ENCODE measurements at regions not wholly inside any gene's neighbourhood (a gene's known extent, or its start where the extent isn't known, plus 50 kb on each side); places are given as distances from the start of the nearest gene placed in this dataset.

DNA sequence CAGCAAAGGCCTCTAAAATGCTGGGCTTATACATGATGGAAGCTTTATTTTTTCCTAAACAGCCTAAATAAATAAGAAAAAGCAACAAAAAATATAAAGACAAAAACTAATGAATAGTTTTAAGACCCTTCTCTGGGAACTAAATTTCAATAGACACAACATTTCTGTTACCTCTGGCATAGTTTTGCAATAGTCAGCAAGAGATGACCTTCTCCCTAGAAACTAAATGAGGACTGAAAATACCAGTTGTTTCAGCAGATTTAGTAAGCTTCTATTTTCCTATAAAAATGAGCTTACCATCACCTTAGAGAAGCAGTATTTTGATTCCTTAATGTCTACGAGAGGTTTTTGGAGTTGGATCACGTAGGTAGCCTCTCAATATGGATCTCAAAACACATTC is 471.4 kb upstream of the NRP1 start:
- intact Hi-C loops (cut with micrococcal nuclease): no loop called here
- Mint-ChIP-seq H3K36me3 (ENCODE audit: low read depth) (no peaks in the 10 kb centered on the region), H3K4me3 (no peak overlapping the region), H3K27ac (no peak overlapping the region), H3K4me1 (ENCODE audit: low read depth) (no peaks in the 10 kb centered on the region), H3K27me3 (ENCODE audit: insufficient read depth) (no peaks in the 10 kb centered on the region), H3K9me3 (peaks cover 2% of the 10 kb centered on the region)
- no peak for DNase-seq (ENCODE audit: low spot score)

DNA sequence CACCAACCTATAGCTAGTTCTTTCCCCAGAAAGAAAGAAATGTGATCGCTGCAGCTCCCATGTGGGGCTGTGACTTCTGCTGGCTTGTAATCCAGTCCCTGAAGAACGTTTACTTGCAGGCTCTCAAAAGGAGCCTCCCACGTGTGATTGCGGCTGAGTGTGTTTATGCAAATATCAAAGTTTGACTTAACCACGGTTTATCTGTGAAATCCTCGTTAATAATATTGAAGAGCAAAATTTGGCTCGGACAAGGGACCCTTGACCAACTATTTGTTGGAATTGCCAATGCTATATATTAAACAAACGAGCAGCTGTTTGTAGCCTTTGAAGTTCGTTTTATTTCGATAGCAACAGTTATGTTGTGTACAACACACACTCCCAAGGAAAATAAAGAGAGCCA is 470.1 kb upstream of the NRP1 start:
- Mint-ChIP-seq H3K9me3 (peaks cover 2% of the 10 kb centered on the region), H3K4me3 (no peak overlapping the region), H3K36me3 (ENCODE audit: low read depth) (no peaks in the 10 kb centered on the region), H3K27ac (no peak overlapping the region), H3K4me1 (ENCODE audit: low read depth) (no peaks in the 10 kb centered on the region), H3K27me3 (ENCODE audit: insufficient read depth) (no peaks in the 10 kb centered on the region)
- intact Hi-C loops (cut with micrococcal nuclease): no loop called here
- DNase-seq (ENCODE audit: low spot score): no peak

DNA sequence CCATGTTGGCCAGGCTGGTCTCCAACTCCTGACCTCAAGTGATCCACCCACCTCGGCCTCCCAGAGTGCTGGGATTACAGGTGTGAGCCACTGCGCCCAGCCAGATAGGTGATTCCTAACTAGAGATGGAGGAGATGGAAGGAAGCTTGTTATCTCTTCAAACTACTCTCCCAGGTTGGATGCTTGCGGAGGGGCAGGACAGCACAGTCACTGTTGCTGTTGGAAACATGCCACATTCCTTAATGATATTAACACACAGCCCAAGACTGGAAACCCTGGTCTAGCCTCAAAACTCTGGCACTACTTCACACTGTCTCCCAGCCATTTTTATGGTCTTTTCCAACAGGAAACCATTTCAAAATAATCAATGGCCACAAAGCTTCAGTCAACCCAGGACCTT is 468.8 kb upstream of the NRP1 start:
- H3K36me3 Mint-ChIP-seq (ENCODE audit: low read depth): no peaks in the 10 kb centered on the region
- no peaks in the 10 kb centered on the region for H3K4me1 Mint-ChIP-seq (ENCODE audit: low read depth)
- no peaks in the 10 kb centered on the region for H3K27me3 Mint-ChIP-seq (ENCODE audit: insufficient read depth)
- no peak for DNase-seq (ENCODE audit: low spot score)
- H3K27ac Mint-ChIP-seq: no peak overlapping the region
- no peak overlapping the region for H3K4me3 Mint-ChIP-seq
- peaks cover 2% of the 10 kb centered on the region for H3K9me3 Mint-ChIP-seq
- intact Hi-C loops (cut with micrococcal nuclease): no loop called here

DNA sequence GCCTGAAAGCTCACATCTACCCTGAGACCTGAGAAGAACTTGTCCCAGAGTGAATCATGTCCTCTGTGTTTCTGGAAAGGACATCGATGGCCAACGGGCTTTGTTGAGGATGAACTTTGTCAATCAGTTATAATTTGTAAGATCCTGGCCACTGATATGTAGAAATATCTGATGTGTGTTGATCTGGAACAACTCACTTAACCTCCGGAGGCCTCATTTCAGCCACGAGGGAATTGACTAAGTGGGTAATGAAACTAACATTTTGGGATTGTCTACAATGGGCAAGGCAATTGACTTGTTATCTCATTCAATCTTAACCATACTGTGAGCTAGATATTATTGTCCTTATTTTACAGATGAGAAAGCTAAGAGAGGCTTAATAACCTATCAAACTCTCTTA is 468.1 kb upstream of the NRP1 start:
- Mint-ChIP-seq H3K9me3 (peaks cover 2% of the 10 kb centered on the region), H3K27ac (no peak overlapping the region), H3K4me1 (ENCODE audit: low read depth) (no peaks in the 10 kb centered on the region), H3K36me3 (ENCODE audit: low read depth) (no peaks in the 10 kb centered on the region), H3K4me3 (no peak overlapping the region), H3K27me3 (ENCODE audit: insufficient read depth) (no peaks in the 10 kb centered on the region)
- intact Hi-C loops (cut with micrococcal nuclease): no loop called here
- no peak for DNase-seq (ENCODE audit: low spot score)

DNA sequence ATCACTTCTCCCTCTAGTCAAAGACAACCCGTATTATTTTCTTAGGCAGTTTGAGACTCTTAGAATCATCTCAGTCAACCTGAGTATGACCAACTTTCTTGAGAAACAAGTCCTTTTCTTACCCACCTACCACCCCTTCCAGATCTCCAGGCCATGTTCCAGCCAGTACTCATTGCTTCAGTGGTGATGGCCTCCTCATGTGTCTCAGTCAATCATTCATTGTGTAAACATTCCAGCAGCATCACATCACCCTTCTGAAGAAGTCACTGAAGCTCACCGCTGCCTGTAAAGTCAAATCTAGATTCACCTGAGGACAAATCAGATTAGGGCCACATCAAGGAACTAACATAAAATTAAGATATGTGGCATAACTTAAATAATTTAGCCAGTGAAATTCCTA is 467.2 kb upstream of the NRP1 start:
- intact Hi-C loops (cut with micrococcal nuclease): no loop called here
- Mint-ChIP-seq H3K4me1 (ENCODE audit: low read depth) (no peaks in the 10 kb centered on the region), H3K9me3 (peaks cover 2% of the 10 kb centered on the region), H3K36me3 (ENCODE audit: low read depth) (no peaks in the 10 kb centered on the region), H3K27me3 (ENCODE audit: insufficient read depth) (no peaks in the 10 kb centered on the region), H3K4me3 (no peak overlapping the region), H3K27ac (no peak overlapping the region)
- no peak for DNase-seq (ENCODE audit: low spot score)

DNA sequence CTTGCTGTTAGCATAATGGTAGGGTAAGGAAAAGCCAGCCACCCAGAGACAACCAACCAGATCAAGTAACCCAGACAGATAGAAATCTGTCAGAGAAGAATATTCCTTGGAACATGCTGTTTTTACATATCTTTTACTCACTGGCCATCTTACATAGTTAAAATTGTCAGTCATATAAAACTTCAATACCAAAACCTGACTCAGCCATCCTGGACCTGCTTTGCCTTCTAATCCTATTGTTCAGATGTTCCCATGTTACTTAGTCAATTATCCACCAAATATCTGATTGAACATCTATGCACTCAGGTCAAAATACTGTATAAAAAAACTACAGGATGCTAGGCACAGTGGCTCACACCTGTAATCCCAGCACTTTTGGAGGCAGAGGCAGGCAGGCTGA is 466.5 kb upstream of the NRP1 start:
- intact Hi-C loops (cut with micrococcal nuclease): no loop called here
- Mint-ChIP-seq H3K27ac (no peak overlapping the region), H3K4me3 (no peak overlapping the region)

DNA sequence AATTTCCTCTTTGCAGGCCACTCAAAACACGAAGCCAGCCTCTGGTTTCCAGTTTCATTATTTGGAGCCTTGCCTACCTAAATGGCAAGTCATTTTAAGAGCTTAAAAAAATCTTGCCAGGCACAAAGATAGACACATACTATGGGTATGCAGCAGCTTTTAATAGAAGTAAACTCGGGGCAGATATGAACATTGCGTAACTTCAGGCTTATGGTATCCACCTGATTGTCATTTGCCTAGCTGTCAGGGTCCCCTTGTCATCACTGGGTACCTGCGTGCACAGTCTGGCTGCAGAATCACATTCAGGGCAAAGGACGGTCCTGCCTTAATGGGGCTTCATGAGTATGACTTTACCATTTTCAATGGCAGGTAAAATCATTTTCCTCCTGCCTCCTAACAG is 466.1 kb upstream of the NRP1 start:
- intact Hi-C loops (cut with micrococcal nuclease): no loop called here
- DNase-seq (ENCODE audit: low spot score): no peak
- H3K4me3 Mint-ChIP-seq: no peak overlapping the region
- no peaks in the 10 kb centered on the region for H3K4me1 Mint-ChIP-seq (ENCODE audit: low read depth)
- no peaks in the 10 kb centered on the region for H3K36me3 Mint-ChIP-seq (ENCODE audit: low read depth)
- H3K27me3 Mint-ChIP-seq (ENCODE audit: insufficient read depth): no peaks in the 10 kb centered on the region
- no peak overlapping the region for H3K27ac Mint-ChIP-seq
- peaks cover 2% of the 10 kb centered on the region for H3K9me3 Mint-ChIP-seq

More for the DNA sequence above, 466.5 kb upstream of the NRP1 start:
- DNase-seq (ENCODE audit: low spot score): no peak
- Mint-ChIP-seq H3K27me3 (ENCODE audit: insufficient read depth) (no peaks in the 10 kb centered on the region), H3K9me3 (peaks cover 2% of the 10 kb centered on the region), H3K36me3 (ENCODE audit: low read depth) (no peaks in the 10 kb centered on the region), H3K4me1 (ENCODE audit: low read depth) (no peaks in the 10 kb centered on the region)

DNA sequence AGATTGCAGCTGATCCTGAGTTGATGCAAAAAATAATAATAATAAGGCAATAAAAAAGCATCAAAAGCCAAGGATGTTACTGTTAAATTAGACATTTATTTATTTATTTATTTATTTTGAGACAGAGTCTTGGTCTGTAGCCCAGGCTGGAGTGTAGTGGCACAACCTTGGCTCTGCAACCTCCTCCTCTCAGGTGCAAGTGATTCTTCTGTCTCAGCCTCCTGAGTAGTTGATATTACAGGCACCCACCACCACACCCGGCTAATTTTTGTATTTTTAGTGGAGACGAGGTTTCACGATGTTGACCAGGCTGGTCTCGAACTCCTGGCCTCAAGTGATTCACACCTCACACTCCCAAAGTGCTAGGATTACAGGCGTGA is 465.5 kb upstream of the NRP1 start:
- intact Hi-C loops (cut with micrococcal nuclease): no loop called here
- no peaks in the 10 kb centered on the region for H3K4me1 Mint-ChIP-seq (ENCODE audit: low read depth)
- H3K4me3 Mint-ChIP-seq: no peak overlapping the region
- no peaks in the 10 kb centered on the region for H3K27me3 Mint-ChIP-seq (ENCODE audit: insufficient read depth)
- H3K36me3 Mint-ChIP-seq (ENCODE audit: low read depth): no peaks in the 10 kb centered on the region
- DNase-seq (ENCODE audit: low spot score): no peak
- H3K27ac Mint-ChIP-seq: no peak overlapping the region
- peaks cover 2% of the 10 kb centered on the region for H3K9me3 Mint-ChIP-seq

DNA sequence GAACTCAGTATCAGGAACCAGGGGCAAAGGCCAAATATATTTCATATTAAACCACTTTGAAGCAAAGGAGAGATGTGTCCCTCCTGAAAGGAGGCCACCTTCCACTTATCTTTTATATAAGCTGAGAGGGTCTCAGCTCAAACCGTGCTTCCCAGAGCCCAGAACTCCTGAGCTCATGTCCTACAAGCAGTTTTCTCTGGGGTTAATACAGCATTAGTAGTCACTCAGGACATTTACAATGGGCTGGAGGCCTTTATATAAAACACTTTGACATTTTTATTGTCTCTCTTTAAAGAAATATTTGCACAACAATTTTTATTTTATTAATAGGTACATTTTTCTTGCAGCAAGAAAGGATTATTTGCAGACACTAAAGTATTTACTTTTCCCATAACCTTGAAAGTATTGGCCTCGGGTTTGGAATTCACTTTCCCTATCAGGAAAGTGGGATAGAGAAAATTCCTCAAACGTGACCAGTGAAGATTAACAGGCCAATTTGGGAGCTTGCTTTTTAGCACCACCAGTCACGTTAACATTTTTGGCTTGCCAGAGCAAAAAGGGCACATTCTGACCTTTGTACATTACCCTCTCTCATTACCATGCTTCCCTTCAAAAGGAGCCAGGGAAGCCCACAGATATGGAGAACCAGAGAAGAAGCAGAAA is 464.9 kb upstream of the NRP1 start:
- H3K27me3 Mint-ChIP-seq (ENCODE audit: insufficient read depth): no peaks in the 10 kb centered on the region
- no peak for DNase-seq (ENCODE audit: low spot score)
- H3K27ac Mint-ChIP-seq: no peak overlapping the region
- peaks cover 2% of the 10 kb centered on the region for H3K9me3 Mint-ChIP-seq
- no peaks in the 10 kb centered on the region for H3K4me1 Mint-ChIP-seq (ENCODE audit: low read depth)
- intact Hi-C loops (cut with micrococcal nuclease): no loop called here
- H3K4me3 Mint-ChIP-seq: no peak overlapping the region
- H3K36me3 Mint-ChIP-seq (ENCODE audit: low read depth): no peaks in the 10 kb centered on the region

DNA sequence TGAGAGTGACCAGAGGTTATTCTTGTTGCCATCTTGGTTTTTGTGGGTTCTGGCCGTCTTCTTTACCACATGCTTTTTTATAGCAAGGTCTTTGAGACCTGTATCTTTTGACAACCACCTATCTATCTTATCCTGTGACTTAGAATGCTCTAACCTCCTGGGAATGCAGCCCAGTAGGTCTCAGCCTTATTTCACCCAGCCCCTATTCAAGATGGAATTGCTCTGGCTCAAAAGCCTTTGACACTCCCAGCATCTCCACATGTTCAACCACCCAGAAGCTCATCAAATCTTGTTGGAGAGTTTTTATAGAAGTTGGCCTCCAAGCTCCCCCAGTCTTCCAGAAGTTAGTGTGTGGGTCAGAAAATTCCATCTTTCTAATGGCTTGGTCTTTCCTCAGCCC is 464.3 kb upstream of the NRP1 start:
- Mint-ChIP-seq H3K27me3 (ENCODE audit: insufficient read depth) (no peaks in the 10 kb centered on the region), H3K4me3 (no peak overlapping the region), H3K27ac (no peak overlapping the region), H3K36me3 (ENCODE audit: low read depth) (no peaks in the 10 kb centered on the region), H3K9me3 (peaks cover 2% of the 10 kb centered on the region), H3K4me1 (ENCODE audit: low read depth) (no peaks in the 10 kb centered on the region)
- DNase-seq (ENCODE audit: low spot score): no peak
- intact Hi-C loops (cut with micrococcal nuclease): no loop called here

DNA sequence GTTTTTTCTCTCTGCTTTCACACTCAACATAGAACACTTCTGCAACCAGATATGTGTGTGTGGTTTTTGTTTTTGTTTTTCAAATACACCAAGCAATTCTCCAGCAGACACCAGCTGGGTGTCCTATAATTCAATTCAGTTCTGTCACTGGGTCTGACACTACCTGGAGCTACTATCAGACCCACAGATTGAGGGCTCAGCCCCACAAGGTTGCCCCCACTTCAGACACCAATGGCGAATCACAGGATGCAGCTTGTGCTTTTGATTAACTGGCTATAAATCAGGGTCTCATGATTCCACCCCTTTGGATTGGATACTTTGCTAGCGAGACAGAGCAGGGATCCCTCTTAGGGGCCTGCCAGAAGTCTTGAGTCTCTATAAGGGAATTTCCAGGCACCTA is 462.2 kb upstream of the NRP1 start:
- no peaks in the 10 kb centered on the region for H3K27me3 Mint-ChIP-seq (ENCODE audit: insufficient read depth)
- no peak overlapping the region for H3K4me3 Mint-ChIP-seq
- H3K9me3 Mint-ChIP-seq: peaks cover 2% of the 10 kb centered on the region
- H3K27ac Mint-ChIP-seq: no peak overlapping the region
- H3K36me3 Mint-ChIP-seq (ENCODE audit: low read depth): no peaks in the 10 kb centered on the region
- intact Hi-C loops (cut with micrococcal nuclease): no loop called here
- DNase-seq (ENCODE audit: low spot score): no peak
- no peaks in the 10 kb centered on the region for H3K4me1 Mint-ChIP-seq (ENCODE audit: low read depth)

DNA sequence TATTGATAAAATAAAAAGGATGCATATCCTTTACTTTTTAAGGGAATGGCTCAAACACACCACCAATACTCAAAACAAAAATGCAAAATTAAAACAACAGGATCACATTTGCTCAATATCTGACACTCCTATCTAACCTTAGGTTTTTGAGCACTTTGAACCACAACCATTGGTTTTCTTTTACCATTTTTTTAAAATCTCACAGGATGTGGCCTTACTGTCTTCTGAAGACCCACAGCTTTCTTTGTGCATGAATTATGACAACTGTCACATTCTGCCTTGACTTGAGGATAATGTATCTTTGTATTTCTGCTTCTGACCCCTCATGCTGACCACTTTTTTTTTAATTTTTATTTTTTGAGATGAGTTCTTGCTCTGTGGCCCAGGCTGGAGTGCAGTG is 461.1 kb upstream of the NRP1 start:
- Mint-ChIP-seq H3K4me3 (no peak overlapping the region), H3K4me1 (ENCODE audit: low read depth) (no peaks in the 10 kb centered on the region), H3K27ac (no peak overlapping the region), H3K9me3 (no peaks in the 10 kb centered on the region), H3K36me3 (ENCODE audit: low read depth) (no peaks in the 10 kb centered on the region), H3K27me3 (ENCODE audit: insufficient read depth) (no peaks in the 10 kb centered on the region)
- DNase-seq (ENCODE audit: low spot score): no peak
- intact Hi-C loops (cut with micrococcal nuclease): no loop called here

DNA sequence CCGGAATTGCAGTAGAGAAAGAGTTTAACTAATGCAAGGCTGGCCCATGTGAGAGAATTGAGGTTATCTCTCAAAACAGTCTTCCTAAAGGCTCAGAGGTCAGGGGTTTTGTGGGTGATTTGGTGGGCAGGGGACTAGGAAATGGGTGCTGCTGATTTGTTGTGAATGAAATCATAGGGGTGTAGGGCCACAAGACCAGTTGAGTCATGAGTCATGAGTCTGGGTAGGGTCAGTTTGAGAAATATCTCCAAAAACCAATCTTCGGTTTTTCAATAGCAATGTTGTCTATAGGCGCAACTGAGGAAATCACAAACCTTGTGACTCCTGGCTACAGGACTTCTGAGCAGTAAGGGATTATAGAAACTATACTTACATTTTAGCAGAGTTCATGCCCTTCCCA is 460.0 kb upstream of the NRP1 start:
- Mint-ChIP-seq H3K4me1 (ENCODE audit: low read depth) (no peaks in the 10 kb centered on the region), H3K27me3 (ENCODE audit: insufficient read depth) (no peaks in the 10 kb centered on the region), H3K4me3 (no peak overlapping the region), H3K27ac (no peak overlapping the region), H3K36me3 (ENCODE audit: low read depth) (no peaks in the 10 kb centered on the region), H3K9me3 (no peaks in the 10 kb centered on the region)
- no peak for DNase-seq (ENCODE audit: low spot score)
- intact Hi-C loops (cut with micrococcal nuclease): no loop called here

DNA sequence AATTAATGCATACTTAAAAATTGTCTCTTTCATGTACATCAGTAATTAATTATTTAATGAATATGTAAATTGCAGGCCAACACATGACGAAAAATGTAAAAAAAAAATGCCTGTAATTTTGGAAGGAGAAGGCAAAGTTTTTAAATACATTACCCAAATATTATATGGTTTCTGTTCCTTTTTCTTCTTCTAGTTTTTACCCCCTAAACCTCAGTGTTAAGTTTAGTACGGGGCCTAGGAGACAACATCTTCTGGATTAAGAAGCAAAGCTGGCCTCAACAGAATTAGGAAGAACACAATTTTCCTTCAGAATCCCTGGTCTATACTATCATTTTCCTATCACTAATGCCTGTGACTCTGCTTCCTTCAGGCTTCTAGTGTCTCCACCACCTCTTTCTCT is 459.3 kb upstream of the NRP1 start:
- Mint-ChIP-seq H3K27me3 (ENCODE audit: insufficient read depth) (no peaks in the 10 kb centered on the region), H3K36me3 (ENCODE audit: low read depth) (no peaks in the 10 kb centered on the region), H3K27ac (no peak overlapping the region), H3K4me1 (ENCODE audit: low read depth) (no peaks in the 10 kb centered on the region), H3K9me3 (no peaks in the 10 kb centered on the region), H3K4me3 (no peak overlapping the region)
- intact Hi-C loops (cut with micrococcal nuclease): no loop called here
- DNase-seq (ENCODE audit: low spot score): no peak

All from activated T-helper 1 cell treated with anti-CD3 and anti-CD28 coated beads, Interleukin-12 subunit alpha, Interleukin-12 subunit beta, Interleukin-2, Interleukin-4 antibody, amounts not matched to agents 30 ng/mL and 10 ng/mL and 1 ng/mL, durations not matched to agents 14 hours and 24 hours and 36 hours (primary cell).